Erythroblast (primary cell): ENCODE measurements at regions not wholly inside any gene's neighbourhood (a gene's known extent, or its start where the extent isn't known, plus 50 kb on each side); places are given as distances from the start of the nearest gene placed in this dataset.
A peak's percentile ranks its signal among the peaks of the same experiment; 100 is the strongest.

Experiments used
- DNase-seq, 2 experiments: peaks; one replicate each; lab custom pipeline; 2025; lab: John Stamatoyannopoulos, UW
- GATA1 ChIP-seq: IDR thresholded peaks from 2 replicates; pipeline ENCODE4 v1.6.1; 2011; ENCODE audit warnings: low read depth, mild to moderate bottlenecking, control low read depth, low read length, moderate library complexity
- POLR2A ChIP-seq: IDR thresholded peaks from 2 replicates; pipeline ENCODE4 v1.6.1; 2011; ENCODE audit warnings: mild to moderate bottlenecking, low read length

- peak; percentile 0 to 8 for DNase-seq
- TF ChIP-seq POLR2A (no peak), GATA1 (no peak)
Observed at GRCh38 chrX:100512471-100512870, 72.3 kb upstream of the TNMD start.

GRCh38 chrX:100494646-100495370 lies 84.7 kb upstream of the PCDH19 start:
- TF ChIP-seq GATA1, result no peak
- TF ChIP-seq POLR2A, result no peak
- no peak for DNase-seq

GRCh38 chrX:100491174-100491573 lies 81.1 kb upstream of the PCDH19 start:
- DNase-seq, result peak in 1 of 2 experiments; percentile 0
- no peak for TF ChIP-seq GATA1
- no peak for TF ChIP-seq POLR2A

- DNase-seq, result no peak
- TF ChIP-seq GATA1, result no peak
- TF ChIP-seq POLR2A, result no peak
Observed at GRCh38 chrX:100487795-100488194, 77.7 kb upstream of the PCDH19 start.

GRCh38 chrX:100484971-100485370 lies 74.9 kb upstream of the PCDH19 start:
- TF ChIP-seq POLR2A (no peak), GATA1 (no peak)
- DNase-seq, result no peak

- no peak for DNase-seq
Observed at GRCh38 chrX:100479329-100479728, 69.3 kb upstream of the PCDH19 start.

GRCh38 chrX:100478714-100479306 lies 68.7 kb upstream of the PCDH19 start:
- no peak for TF ChIP-seq GATA1
- no peak for TF ChIP-seq POLR2A

More at GRCh38 chrX:100479329-100479728, 69.3 kb upstream of the PCDH19 start:
- TF ChIP-seq POLR2A (no peak), GATA1 (no peak)

GRCh38 chrX:100477958-100478357 lies 67.9 kb upstream of the PCDH19 start:
- TF ChIP-seq GATA1 (no peak), POLR2A (no peak)
- DNase-seq, result no peak

More at GRCh38 chrX:100478714-100479306, 68.7 kb upstream of the PCDH19 start:
- no peak for DNase-seq

- no peak for DNase-seq
- TF ChIP-seq GATA1, result no peak
- TF ChIP-seq POLR2A, result no peak
Observed at GRCh38 chrX:100477467-100477866, 67.4 kb upstream of the PCDH19 start.
